ENCODE measurements at regions not wholly inside any gene's neighbourhood (a gene's known extent, or its start where the extent isn't known, plus 50 kb on each side); places are given as distances from the start of the nearest gene placed in this dataset.
A peak's percentile ranks its signal among the peaks of the same experiment; 100 is the strongest.

- H3K4me3 ChIP-seq = no peak overlapping the region
- H3K9me3 ChIP-seq = no peaks in the 10 kb centered on the region
- no peaks in the 10 kb centered on the region for H3K36me3 ChIP-seq
- TF ChIP-seq CTCF (IDR thresholded peaks at IDR 0.05) = no peak
- no peaks in the 10 kb centered on the region for H3K27me3 ChIP-seq
- intact Hi-C loops (cut with DNase I) = loop anchor here (10.0 kb wide), 1 partner anchor 520 kb away; no protein-coding TSS in a partner anchor
- no peak for DNase-seq (ENCODE audit: low spot score in 2 of 2)
- H3K27ac ChIP-seq = no peak overlapping the region
- H3K4me1 ChIP-seq = peaks cover 5 to 40% of the 10 kb centered on the region in 2 donors
These were observed 512.8 kb upstream of the ID4 start for GRCh38 chr6:19324376-19324775.

DNA sequence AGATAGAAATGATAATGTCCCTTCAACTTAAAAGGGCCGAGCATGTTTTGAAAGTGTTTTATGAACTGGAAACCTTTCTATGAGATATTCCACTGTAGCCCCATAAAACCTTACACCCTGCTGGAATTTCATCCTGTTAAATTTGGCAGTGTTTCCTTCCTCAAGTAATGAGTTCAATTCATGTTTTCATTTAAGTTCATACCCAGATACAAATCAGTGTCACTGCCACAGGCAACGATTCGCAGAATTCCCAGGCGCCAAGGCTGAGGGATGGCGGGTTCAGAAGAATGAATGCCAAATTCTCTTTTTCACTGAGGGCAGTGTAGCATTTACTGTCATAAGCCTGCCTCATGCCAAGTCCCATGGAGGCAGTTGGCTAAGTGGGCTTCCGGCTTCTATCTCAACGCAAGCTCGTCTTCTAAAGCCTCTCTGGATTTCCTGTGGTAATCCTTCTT is 511.8 kb upstream of the ID4 start:
- peaks cover 5 to 33% of the 10 kb centered on the region in 2 donors for H3K4me1 ChIP-seq
- peak overlapping the region; percentile 31 to 61 for H3K27ac ChIP-seq

GRCh38 chr6:19327241-19327640 is 509.9 kb upstream of the ID4 start:
- H3K36me3 ChIP-seq = no peaks in the 10 kb centered on the region
- H3K9me3 ChIP-seq = no peaks in the 10 kb centered on the region
- no peak for TF ChIP-seq CTCF (IDR thresholded peaks at IDR 0.05)
- peak overlapping the region; percentile 22 to 62 for H3K27ac ChIP-seq
- DNase-seq (ENCODE audit: low spot score in 2 of 2) = no peak
- intact Hi-C loops (cut with DNase I) = loop anchor here (5.0 to 10.0 kb wide), 2 partner anchors 85 to 518 kb away; no protein-coding TSS in a partner anchor
- peak overlapping the region in 1 of 2 donors; percentile 3 for H3K4me3 ChIP-seq
- H3K27me3 ChIP-seq = no peaks in the 10 kb centered on the region
- H3K4me1 ChIP-seq = peaks cover 5 to 30% of the 10 kb centered on the region in 2 donors

More for the DNA sequence above, 511.8 kb upstream of the ID4 start:
- Histone ChIP-seq H3K36me3 (no peaks in the 10 kb centered on the region), H3K27me3 (no peaks in the 10 kb centered on the region), H3K9me3 (no peaks in the 10 kb centered on the region), H3K4me3 (peak overlapping the region in 1 of 2 donors; percentile 25)
- DNase-seq (ENCODE audit: low spot score in 2 of 2) = no peak
- TF ChIP-seq CTCF (IDR thresholded peaks at IDR 0.05) = no peak
- intact Hi-C loops (cut with DNase I) = loop anchor here (5.0 to 10.0 kb wide), 2 partner anchors 87 to 519 kb away; no protein-coding TSS in a partner anchor

- no peak for DNase-seq (ENCODE audit: low spot score in 2 of 2)
- Histone ChIP-seq H3K9me3 (no peaks in the 10 kb centered on the region), H3K27me3 (no peaks in the 10 kb centered on the region), H3K27ac (peak overlapping the region; percentile 22 to 62), H3K36me3 (no peaks in the 10 kb centered on the region), H3K4me1 (peaks cover 5 to 29% of the 10 kb centered on the region in 2 donors), H3K4me3 (peak overlapping the region in 1 of 2 donors; percentile 3)
- no peak for TF ChIP-seq CTCF (IDR thresholded peaks at IDR 0.05)
- intact Hi-C loops (cut with DNase I) = loop anchor here (5.0 to 10.0 kb wide), 2 partner anchors 85 to 517 kb away; no protein-coding TSS in a partner anchor
These were observed 509.5 kb upstream of the ID4 start for GRCh38 chr6:19327661-19328060.

- no peak overlapping the region for H3K27ac ChIP-seq
- no peaks in the 10 kb centered on the region for H3K9me3 ChIP-seq
- no peaks in the 10 kb centered on the region for H3K36me3 ChIP-seq
- no peaks in the 10 kb centered on the region for H3K27me3 ChIP-seq
- H3K4me1 ChIP-seq = peaks cover 5 to 21% of the 10 kb centered on the region in 2 donors
- no peak overlapping the region for H3K4me3 ChIP-seq
- TF ChIP-seq CTCF (IDR thresholded peaks at IDR 0.05) = no peak
- no peak for DNase-seq (ENCODE audit: low spot score in 2 of 2)
- intact Hi-C loops (cut with DNase I) = loop anchor here (5.0 to 10.0 kb wide), 2 partner anchors 83 to 516 kb away; no protein-coding TSS in a partner anchor
These were observed 508.1 kb upstream of the ID4 start for GRCh38 chr6:19329078-19329477.

Data from ascending aorta (tissue), 2 donors.